ENCODE measurements at regions not wholly inside any gene's neighbourhood (a gene's known extent, or its start where the extent isn't known, plus 50 kb on each side); places are given as distances from the start of the nearest gene placed in this dataset.

DNA sequence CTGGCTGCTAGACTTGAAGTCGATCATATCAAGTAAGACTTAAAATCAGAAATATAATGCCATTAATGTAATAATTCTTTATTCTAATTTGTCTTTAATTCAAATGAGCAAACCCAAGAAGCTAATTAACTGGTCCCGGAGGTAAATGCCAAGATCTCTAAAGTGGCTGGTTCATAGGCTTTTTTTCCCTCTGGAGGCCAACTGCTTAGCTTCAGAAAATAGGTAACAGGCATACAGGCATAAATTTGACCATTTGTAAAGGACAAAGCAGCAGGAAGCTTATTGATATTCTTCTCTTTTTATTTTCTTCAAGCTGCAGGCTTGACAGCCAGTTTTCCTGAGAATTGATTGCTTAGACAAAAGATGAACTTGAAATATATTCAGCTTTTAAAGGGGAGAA lies 158.6 kb upstream of the RAP2B start:
- no peak overlapping the region for H3K27ac Mint-ChIP-seq
- POLR2A ChIA-PET = no interaction called here
- Histone ChIP-seq H2AFZ (ENCODE audit: insufficient read depth, low read depth, low read length, poor library complexity, severe bottlenecking) (no peak overlapping the region), H3K36me3 (replicated peaks in 1 of 2; ENCODE audit: control extremely low read depth in 1 of 2, control insufficient read depth in 1 of 2, extremely low read depth in 1 of 2, insufficient read depth in 2 of 2, low read length in 1 of 2) (no peaks in the 10 kb centered on the region), H3K4me3 (ENCODE audit: control extremely low read depth in 1 of 5, extremely low read depth in 1 of 5, insufficient read depth in 1 of 5, low read depth in 2 of 5, low read length in 4 of 5) (no peak overlapping the region), H3K79me2 (ENCODE audit: control insufficient read depth, insufficient read depth, low read length) (no peaks in the 10 kb centered on the region), H3K4me1 (ENCODE audit: control insufficient read depth in 2 of 2, insufficient read depth in 2 of 2, low read length in 2 of 2) (no peaks in the 10 kb centered on the region), H4K20me1 (ENCODE audit: control insufficient read depth, insufficient read depth, low read length, poor library complexity, severe bottlenecking) (no peaks in the 10 kb centered on the region), H3K4me2 (replicated peaks; ENCODE audit: low read depth, low read length, poor library complexity, severe bottlenecking) (no peak overlapping the region), H3K9me3 (ENCODE audit: control extremely low read depth in 1 of 3, control insufficient read depth in 2 of 3, insufficient read depth in 1 of 3, low read length in 2 of 3) (no peaks in the 10 kb centered on the region), H3K9ac (ENCODE audit: low read length) (no peak overlapping the region), H3K27ac (ENCODE audit: low read length in 2 of 2) (no peak overlapping the region), H3K27me3 (replicated peaks in 1 of 4; ENCODE audit: control extremely low read depth in 1 of 4, control insufficient read depth in 3 of 4, insufficient read depth in 4 of 4, low read length in 3 of 4) (no peaks in the 10 kb centered on the region)
- CTCF ChIA-PET = interaction anchor here (1.2 kb wide), 1 partner anchor 11 kb away, joined by 3 read pairs; no protein-coding TSS in a partner anchor
- DNase-seq (no peak), ATAC-seq (ENCODE audit: low read depth) (no peak)
- H3K4me1 Mint-ChIP-seq = no peaks in the 10 kb centered on the region
- H3K9me3 Mint-ChIP-seq (ENCODE audit: insufficient read depth) = no peaks in the 10 kb centered on the region
- no peak overlapping the region for H3K4me3 Mint-ChIP-seq
- WGBS (ENCODE audit: insufficient coverage) = 100% methylated on average over 1 of the region's 2 CpGs
- intact Hi-C loops (cut with micrococcal nuclease) = no loop called here
- TF ChIP-seq EZH2 (IDR thresholded peaks at IDR 0.05; ENCODE audit: borderline replicate concordance, insufficient read depth, low read depth, low read length, poor library complexity, severe bottlenecking) = no peak
- no peak for TF ChIP-seq CTCF (IDR thresholded peaks at IDR 0.05)
- H3K27me3 Mint-ChIP-seq = peaks cover 8% of the 10 kb centered on the region

DNA sequence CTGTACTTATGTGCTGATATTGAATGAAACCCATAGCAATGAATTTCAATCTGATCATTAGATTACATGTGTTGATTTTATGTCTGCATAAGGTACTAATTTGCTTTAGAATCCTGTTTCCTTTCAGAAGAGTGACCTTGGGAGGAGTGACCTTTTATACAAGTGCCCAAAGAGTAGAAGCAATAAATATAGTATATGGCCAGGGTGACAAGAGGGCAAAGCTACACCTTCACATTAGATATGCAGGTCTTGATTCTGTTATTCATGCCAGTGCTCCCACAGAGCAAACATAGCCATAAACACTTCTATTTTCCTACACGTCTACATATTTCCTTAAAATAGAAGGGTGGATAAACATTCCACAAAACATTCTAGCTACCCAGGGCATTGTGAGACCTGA lies 158.2 kb upstream of the RAP2B start:
- Histone ChIP-seq H3K27me3 (replicated peaks in 1 of 4; ENCODE audit: control extremely low read depth in 1 of 4, control insufficient read depth in 3 of 4, insufficient read depth in 4 of 4, low read length in 3 of 4) (no peaks in the 10 kb centered on the region), H3K27ac (ENCODE audit: low read length in 2 of 2) (no peak overlapping the region), H3K4me1 (ENCODE audit: control insufficient read depth in 2 of 2, insufficient read depth in 2 of 2, low read length in 2 of 2) (no peaks in the 10 kb centered on the region), H3K4me3 (ENCODE audit: control extremely low read depth in 1 of 5, extremely low read depth in 1 of 5, insufficient read depth in 1 of 5, low read depth in 2 of 5, low read length in 4 of 5) (no peak overlapping the region), H3K9me3 (ENCODE audit: control extremely low read depth in 1 of 3, control insufficient read depth in 2 of 3, insufficient read depth in 1 of 3, low read length in 2 of 3) (no peaks in the 10 kb centered on the region), H3K36me3 (replicated peaks in 1 of 2; ENCODE audit: control extremely low read depth in 1 of 2, control insufficient read depth in 1 of 2, extremely low read depth in 1 of 2, insufficient read depth in 2 of 2, low read length in 1 of 2) (no peaks in the 10 kb centered on the region), H3K4me2 (replicated peaks; ENCODE audit: low read depth, low read length, poor library complexity, severe bottlenecking) (no peak overlapping the region), H3K9ac (ENCODE audit: low read length) (no peak overlapping the region), H2AFZ (ENCODE audit: insufficient read depth, low read depth, low read length, poor library complexity, severe bottlenecking) (no peak overlapping the region), H4K20me1 (ENCODE audit: control insufficient read depth, insufficient read depth, low read length, poor library complexity, severe bottlenecking) (no peaks in the 10 kb centered on the region), H3K79me2 (ENCODE audit: control insufficient read depth, insufficient read depth, low read length) (no peaks in the 10 kb centered on the region)
- ChIA-PET CTCF (interaction anchor here (1.2 kb wide), 1 partner anchor 11 kb away, joined by 3 read pairs; no protein-coding TSS in a partner anchor), POLR2A (no interaction called here)
- H3K27me3 Mint-ChIP-seq = peaks cover 9% of the 10 kb centered on the region
- no peak for DNase-seq
- WGBS (ENCODE audit: insufficient coverage) = no CpG with 5 or more reads among the region's 1 CpG
- no peaks in the 10 kb centered on the region for H3K9me3 Mint-ChIP-seq (ENCODE audit: insufficient read depth)
- intact Hi-C loops (cut with micrococcal nuclease) = no loop called here
- ATAC-seq (ENCODE audit: low read depth) = no peak
- H3K4me1 Mint-ChIP-seq = no peaks in the 10 kb centered on the region
- H3K27ac Mint-ChIP-seq = no peak overlapping the region
- TF ChIP-seq EZH2 (IDR thresholded peaks at IDR 0.05; ENCODE audit: borderline replicate concordance, insufficient read depth, low read depth, low read length, poor library complexity, severe bottlenecking) (no peak), CTCF (IDR thresholded peaks at IDR 0.05) (no peak)
- no peak overlapping the region for H3K4me3 Mint-ChIP-seq
